Liver (tissue), 8 donors: ENCODE measurements at regions not wholly inside any gene's neighbourhood (a gene's known extent, or its start where the extent isn't known, plus 50 kb on each side); places are given as distances from the start of the nearest gene placed in this dataset.

ENCODE experiments used
- DNase-seq: peaks from one replicate; pipeline ENCODE4 v3.0.0-alpha.2; 2017; ENCODE audit warnings: low spot score
- H3K27ac ChIP-seq, 2 donors: one replicate each; pipeline ENCODE4 v1.7.0; 2013; ENCODE audit warnings: inconsistent platforms in 2 of 2, low read length in 2 of 2, control low read depth in 1 of 2, low read depth in 1 of 2, mild to moderate bottlenecking in 1 of 2
- H3K27me3 ChIP-seq, 4 donors: one replicate each; pipeline versions ENCODE4 v1.6.1 to v1.7.0; 2013; ENCODE audit warnings: low read length in 3 of 4, inconsistent platforms in 1 of 4, mild to moderate bottlenecking in 1 of 4, moderate library complexity in 1 of 4; ENCODE audit not compliant: control insufficient read depth in 4 of 4, insufficient read depth in 4 of 4
- H3K36me3 ChIP-seq, 4 donors: one replicate each; pipeline versions ENCODE4 v1.6.1 to v1.7.0; 2013; ENCODE audit warnings: low read length in 3 of 4, mild to moderate bottlenecking in 3 of 4, low read depth in 1 of 4, moderate library complexity in 1 of 4; ENCODE audit not compliant: control insufficient read depth in 4 of 4, insufficient read depth in 3 of 4
- H3K4me1 ChIP-seq, 4 donors: one replicate each; pipeline versions ENCODE4 v1.6.1 to v1.7.0; 2013; ENCODE audit warnings: low read length in 3 of 4, mild to moderate bottlenecking in 3 of 4, moderate library complexity in 1 of 4; ENCODE audit not compliant: control insufficient read depth in 4 of 4, insufficient read depth in 4 of 4
- H3K4me3 ChIP-seq, 3 donors: one replicate each; pipeline versions ENCODE4 v1.6.1 to v1.7.0; 2013; ENCODE audit warnings: low read length in 3 of 3, control low read depth in 1 of 3, low read depth in 1 of 3, mild to moderate bottlenecking in 1 of 3
- H3K9ac ChIP-seq, 2 donors: one replicate each; pipeline ENCODE4 v1.7.0; 2013; ENCODE audit warnings: low read length in 2 of 2, mild to moderate bottlenecking in 2 of 2, moderate library complexity in 2 of 2, control low read depth in 1 of 2, low read depth in 1 of 2
- H3K9me3 ChIP-seq, 4 donors: one replicate each; pipeline versions ENCODE4 v1.6.1 to v1.7.0; 2013; ENCODE audit warnings: low read length in 3 of 4; ENCODE audit not compliant: control insufficient read depth in 4 of 4
- ATF3 ChIP-seq: IDR thresholded peaks from 2 replicates; pipeline ENCODE4 v1.6.1; 2016; ENCODE audit warnings: antibody characterized with exemption
- CTCF ChIP-seq: fragments of 150-350 bp; IDR thresholded peaks from 2 replicates; pipeline ENCODE4 v1.5.1; 2017; ENCODE audit warnings: improper control_type of control experiment, low read depth, low read length; ENCODE audit not compliant: missing input control
- FOXA1 ChIP-seq: IDR thresholded peaks from 2 replicates; pipeline ENCODE4 v1.6.1; 2016; ENCODE audit warnings: antibody characterized with exemption
- FOXA2 ChIP-seq: IDR thresholded peaks from 2 replicates; pipeline ENCODE4 v1.6.1; 2016; ENCODE audit warnings: antibody characterized with exemption
- GABPA ChIP-seq, 2 donors: IDR thresholded peaks in 1 of 2; conservative IDR thresholded peaks in 1 of 2; 2 replicates each; pipeline ENCODE4 v1.6.1; 2016; ENCODE audit warnings: antibody characterized with exemption in 2 of 2, mild to moderate bottlenecking in 1 of 2, moderate library complexity in 1 of 2
- HNF4A ChIP-seq, 2 donors: conservative IDR thresholded peaks; 2 replicates each; pipeline ENCODE4 v1.6.1; 2016; ENCODE audit warnings: antibody characterized with exemption in 2 of 2, mild to moderate bottlenecking in 2 of 2
- HNF4G ChIP-seq: IDR thresholded peaks from 2 replicates; pipeline ENCODE4 v1.6.1; 2016; ENCODE audit warnings: antibody characterized with exemption
- JUND ChIP-seq, 2 donors: IDR thresholded peaks; 2 replicates each; pipeline ENCODE4 v1.6.1; 2016; ENCODE audit warnings: antibody characterized with exemption in 2 of 2
- NR2F2 ChIP-seq: IDR thresholded peaks from 2 replicates; pipeline ENCODE4 v1.6.1; 2016; ENCODE audit warnings: antibody characterized with exemption
- RAD21 ChIP-seq, 2 donors: IDR thresholded peaks; 2 replicates each; pipeline ENCODE4 v1.6.1; 2016; ENCODE audit warnings: antibody characterized with exemption in 2 of 2, mild to moderate bottlenecking in 2 of 2
- REST ChIP-seq: IDR thresholded peaks from 2 replicates; pipeline ENCODE4 v1.6.1; 2016; ENCODE audit warnings: antibody characterized with exemption, mild to moderate bottlenecking
- TAF1 ChIP-seq: conservative IDR thresholded peaks from 2 replicates; pipeline ENCODE4 v1.6.1; 2016; ENCODE audit warnings: antibody characterized with exemption, mild to moderate bottlenecking
- YY1 ChIP-seq: IDR thresholded peaks from 2 replicates; pipeline ENCODE4 v1.6.1; 2016; ENCODE audit warnings: antibody characterized with exemption, mild to moderate bottlenecking
- WGBS: extraction: QIAGEN DNeasy Blood & Tissue Kit; methylation state at CpG from one replicate; pipeline ENCODE4 v1.1.7; 2013; 5-methylcytosine and 5-hydroxymethylcytosine counted together
- donor health status: healthy.
- donor health status: healthy.
- donor health status: healthy.
- donor health status: healthy.
- donor health status: healthy.

GRCh38 chr10:123455861-123456260 lies 210.3 kb upstream of the GPR26 start:
- no peaks in the 10 kb centered on the region for H3K36me3 ChIP-seq
- no peak overlapping the region for H3K9ac ChIP-seq
- H3K9me3 ChIP-seq: no peaks in the 10 kb centered on the region
- H3K27ac ChIP-seq: no peak overlapping the region
- WGBS: 78% methylated on average over 3 of the region's 3 CpGs
- H3K4me3 ChIP-seq: no peak overlapping the region
- no peaks in the 10 kb centered on the region for H3K27me3 ChIP-seq
- no peak for DNase-seq
- TF ChIP-seq REST: no peak
- TF ChIP-seq RAD21 (IDR thresholded peaks at IDR 0.05): no peak
- no peak for TF ChIP-seq HNF4A (conservative IDR thresholded peaks at IDR 0.05)
- no peak for TF ChIP-seq CTCF
- no peak for TF ChIP-seq HNF4G
- no peak for TF ChIP-seq FOXA1
- no peak for TF ChIP-seq NR2F2
- TF ChIP-seq YY1: no peak
- H3K4me1 ChIP-seq: no peaks in the 10 kb centered on the region

DNA sequence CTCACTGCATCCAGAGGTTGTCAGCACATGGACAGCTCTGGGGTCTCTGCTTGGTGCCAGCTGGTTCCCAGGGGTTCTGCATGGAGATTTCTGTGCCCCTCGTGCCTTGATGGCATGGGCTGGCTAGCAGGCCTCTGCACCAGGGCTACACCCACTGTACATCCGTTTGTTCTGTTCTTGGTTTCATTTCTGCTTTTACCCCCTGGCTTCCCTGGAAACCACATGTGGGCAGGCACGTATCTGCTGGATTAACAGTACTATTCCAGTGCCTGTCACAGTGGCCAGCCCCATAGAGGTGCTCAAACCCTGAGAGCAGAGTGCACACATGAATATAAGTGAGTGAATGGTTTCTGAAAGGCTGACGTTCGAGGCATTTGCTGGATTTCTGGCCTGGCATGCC lies 207.2 kb upstream of the GPR26 start:
- Histone ChIP-seq H3K27ac (no peak overlapping the region), H3K36me3 (no peaks in the 10 kb centered on the region), H3K9ac (no peak overlapping the region), H3K9me3 (no peaks in the 10 kb centered on the region), H3K4me1 (no peaks in the 10 kb centered on the region), H3K4me3 (no peak overlapping the region), H3K27me3 (no peaks in the 10 kb centered on the region)
- WGBS: 76% methylated on average over 5 of the region's 5 CpGs
- no peak for DNase-seq
- TF ChIP-seq JUND (IDR thresholded peaks at IDR 0.05): no peak
- TF ChIP-seq FOXA1: no peak
- no peak for TF ChIP-seq YY1
- no peak for TF ChIP-seq GABPA (IDR thresholded peaks at IDR 0.05 in 1 of 2, conservative IDR thresholded peaks at IDR 0.05 in 1 of 2)
- TF ChIP-seq ATF3: no peak
- TF ChIP-seq NR2F2: no peak
- no peak for TF ChIP-seq TAF1

GRCh38 chr10:123459371-123460091 lies 206.6 kb upstream of the GPR26 start:
- H3K9me3 ChIP-seq: no peaks in the 10 kb centered on the region
- no peak overlapping the region for H3K9ac ChIP-seq
- DNase-seq: no peak
- no peaks in the 10 kb centered on the region for H3K4me1 ChIP-seq
- no peak overlapping the region for H3K27ac ChIP-seq
- TF ChIP-seq NR2F2: no peak
- TF ChIP-seq CTCF: no peak
- no peak for TF ChIP-seq FOXA2
- no peak for TF ChIP-seq YY1
- TF ChIP-seq FOXA1: no peak
- H3K4me3 ChIP-seq: no peak overlapping the region
- H3K27me3 ChIP-seq: no peaks in the 10 kb centered on the region
- H3K36me3 ChIP-seq: no peaks in the 10 kb centered on the region
- WGBS: 87% methylated on average over 7 of the region's 7 CpGs
